ENCODE measurements at regions not wholly inside any gene's neighbourhood (a gene's known extent, or its start where the extent isn't known, plus 50 kb on each side); places are given as distances from the start of the nearest gene placed in this dataset.

GRCh38 chr3:187586226-187586625 is 84.0 kb downstream of the SST start:
- no peaks in the 10 kb centered on the region for H3K4me1 ChIP-seq
- no peak for DNase-seq
- intact Hi-C loops (cut with DNase I; ENCODE audit: low total_unique reads), result no loop called here
- H3K27me3 ChIP-seq, result no peaks in the 10 kb centered on the region
- H3K27ac ChIP-seq, result no peak overlapping the region
- no peak overlapping the region for H3K4me3 ChIP-seq
- no peaks in the 10 kb centered on the region for H3K9me3 ChIP-seq
- TF ChIP-seq, protein P1, sequence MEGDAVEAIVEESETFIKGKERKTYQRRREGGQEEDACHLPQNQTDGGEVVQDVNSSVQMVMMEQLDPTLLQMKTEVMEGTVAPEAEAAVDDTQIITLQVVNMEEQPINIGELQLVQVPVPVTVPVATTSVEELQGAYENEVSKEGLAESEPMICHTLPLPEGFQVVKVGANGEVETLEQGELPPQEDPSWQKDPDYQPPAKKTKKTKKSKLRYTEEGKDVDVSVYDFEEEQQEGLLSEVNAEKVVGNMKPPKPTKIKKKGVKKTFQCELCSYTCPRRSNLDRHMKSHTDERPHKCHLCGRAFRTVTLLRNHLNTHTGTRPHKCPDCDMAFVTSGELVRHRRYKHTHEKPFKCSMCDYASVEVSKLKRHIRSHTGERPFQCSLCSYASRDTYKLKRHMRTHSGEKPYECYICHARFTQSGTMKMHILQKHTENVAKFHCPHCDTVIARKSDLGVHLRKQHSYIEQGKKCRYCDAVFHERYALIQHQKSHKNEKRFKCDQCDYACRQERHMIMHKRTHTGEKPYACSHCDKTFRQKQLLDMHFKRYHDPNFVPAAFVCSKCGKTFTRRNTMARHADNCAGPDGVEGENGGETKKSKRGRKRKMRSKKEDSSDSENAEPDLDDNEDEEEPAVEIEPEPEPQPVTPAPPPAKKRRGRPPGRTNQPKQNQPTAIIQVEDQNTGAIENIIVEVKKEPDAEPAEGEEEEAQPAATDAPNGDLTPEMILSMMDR (IDR thresholded peaks at IDR 0.05), result no peak
- H3K36me3 ChIP-seq, result no peaks in the 10 kb centered on the region

- Histone ChIP-seq H3K27ac (no peak overlapping the region), H3K36me3 (no peaks in the 10 kb centered on the region), H3K27me3 (no peaks in the 10 kb centered on the region), H3K4me3 (no peak overlapping the region), H3K9me3 (no peaks in the 10 kb centered on the region), H3K4me1 (peaks cover 0 to 12% (median 9%) of the 10 kb centered on the region in 4 donors)
- DNase-seq, result no peak
- TF ChIP-seq, protein P1 (IDR thresholded peaks at IDR 0.05), result no peak
- intact Hi-C loops (cut with DNase I; ENCODE audit: low total_unique reads), result no loop called here
Measured at GRCh38 chr3:187572441-187572840, 97.8 kb downstream of the SST start.

DNA sequence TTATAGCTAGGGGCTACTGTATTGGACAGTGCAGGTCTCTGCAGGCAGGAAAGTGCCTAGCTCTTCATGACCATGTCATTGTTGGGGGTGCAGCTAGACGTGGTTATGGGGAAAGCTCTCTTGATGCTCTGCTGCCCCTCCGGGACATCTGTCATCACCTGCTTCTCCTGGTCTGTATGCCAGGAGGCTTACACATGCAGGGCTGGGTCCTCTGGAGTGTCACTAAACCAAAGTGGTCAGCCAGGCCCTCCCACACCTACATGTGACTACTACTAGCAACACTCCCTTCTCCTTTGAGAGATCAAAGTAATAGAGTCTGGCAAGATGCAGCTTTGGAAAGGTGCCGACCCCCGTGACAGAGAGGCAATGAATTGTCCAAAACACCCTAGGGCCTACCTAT is 98.5 kb downstream of the SST start:
- Histone ChIP-seq H3K4me1 (peaks cover 0 to 19% (median 15%) of the 10 kb centered on the region in 4 donors), H3K27ac (no peak overlapping the region), H3K27me3 (no peaks in the 10 kb centered on the region), H3K36me3 (no peaks in the 10 kb centered on the region), H3K9me3 (no peaks in the 10 kb centered on the region), H3K4me3 (no peak overlapping the region)
- no peak for DNase-seq
- TF ChIP-seq, protein P1 (IDR thresholded peaks at IDR 0.05), result no peak
- intact Hi-C loops (cut with DNase I; ENCODE audit: low total_unique reads), result no loop called here

DNA sequence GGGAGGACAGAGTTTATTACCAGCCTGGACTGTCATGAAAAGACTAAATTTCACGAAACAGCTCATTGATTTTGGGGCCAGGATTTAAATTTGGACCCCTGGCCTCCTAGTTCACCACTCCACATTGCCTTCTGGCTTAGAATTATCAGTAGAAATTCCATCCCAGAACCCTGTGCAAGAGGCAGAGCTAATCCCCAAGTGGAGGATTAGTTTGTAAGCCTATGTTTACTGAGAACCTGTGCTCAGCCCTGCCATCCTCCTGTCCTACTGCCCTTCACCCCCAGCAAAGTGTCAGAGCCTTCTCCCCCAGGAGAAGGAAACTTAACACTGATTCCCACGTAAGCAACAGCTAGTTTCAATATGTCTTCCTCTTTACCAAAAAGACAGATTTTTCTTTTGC is 99.4 kb downstream of the SST start:
- no peak overlapping the region for H3K27ac ChIP-seq
- H3K27me3 ChIP-seq, result no peaks in the 10 kb centered on the region
- H3K4me3 ChIP-seq, result no peak overlapping the region
- intact Hi-C loops (cut with DNase I; ENCODE audit: low total_unique reads), result no loop called here
- H3K36me3 ChIP-seq, result no peaks in the 10 kb centered on the region
- no peaks in the 10 kb centered on the region for H3K9me3 ChIP-seq
- peaks cover 0 to 21% (median 16%) of the 10 kb centered on the region in 4 donors for H3K4me1 ChIP-seq
- DNase-seq, result no peak
- TF ChIP-seq, protein P1 (IDR thresholded peaks at IDR 0.05), result no peak

- TF ChIP-seq, protein P1 (IDR thresholded peaks at IDR 0.05), result no peak
- no peaks in the 10 kb centered on the region for H3K9me3 ChIP-seq
- H3K4me1 ChIP-seq, result peaks cover 0 to 21% (median 16%) of the 10 kb centered on the region in 4 donors
- no peaks in the 10 kb centered on the region for H3K27me3 ChIP-seq
- no peak overlapping the region for H3K4me3 ChIP-seq
- DNase-seq, result no peak
- H3K36me3 ChIP-seq, result no peaks in the 10 kb centered on the region
- intact Hi-C loops (cut with DNase I; ENCODE audit: low total_unique reads), result no loop called here
- no peak overlapping the region for H3K27ac ChIP-seq
Measured at GRCh38 chr3:187568171-187568570, 102.0 kb downstream of the SST start.

DNA sequence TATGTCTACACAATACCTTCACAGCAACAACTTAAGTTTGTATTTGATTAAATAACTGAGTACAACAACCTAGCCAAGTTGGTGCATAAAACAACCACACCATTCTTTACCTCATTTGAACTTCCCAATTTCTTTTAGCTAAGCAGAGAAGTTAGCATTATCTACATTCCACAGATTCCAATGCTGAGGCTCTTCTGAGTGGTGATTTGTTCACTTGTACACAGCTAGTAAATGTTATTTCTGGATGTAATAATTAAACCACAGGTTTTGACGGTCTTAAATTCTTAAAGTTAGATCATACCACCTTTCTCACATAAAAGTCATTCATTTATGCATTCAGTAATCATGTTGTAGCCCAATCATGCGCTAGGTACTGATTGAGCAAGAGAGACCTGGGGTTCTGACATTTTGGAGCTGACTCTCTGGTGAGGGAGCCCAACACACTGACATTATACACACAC is 102.5 kb downstream of the SST start:
- peaks cover 0 to 21% (median 16%) of the 10 kb centered on the region in 4 donors for H3K4me1 ChIP-seq
- H3K9me3 ChIP-seq, result no peaks in the 10 kb centered on the region
- DNase-seq, result no peak
- no peaks in the 10 kb centered on the region for H3K36me3 ChIP-seq
- H3K4me3 ChIP-seq, result no peak overlapping the region
- TF ChIP-seq, protein P1 (IDR thresholded peaks at IDR 0.05), result no peak
- no peak overlapping the region for H3K27ac ChIP-seq
- no peaks in the 10 kb centered on the region for H3K27me3 ChIP-seq
- intact Hi-C loops (cut with DNase I; ENCODE audit: low total_unique reads), result no loop called here

Data from tibial artery (tissue), 4 donors.